Endodermal cell (in vitro differentiated cells): ENCODE measurements at regions not wholly inside any gene's neighbourhood (a gene's known extent, or its start where the extent isn't known, plus 50 kb on each side); places are given as distances from the start of the nearest gene placed in this dataset.

Source experiments
- DNase-seq: peaks from one replicate; pipeline ENCODE4 v3.0.0-alpha.2; 2017
- H3K27ac ChIP-seq: 2 replicates; pipeline ENCODE4 v1.5.1; 2013; ENCODE audit warnings: mild to moderate bottlenecking, low read depth, low read length, moderate library complexity
- H3K27me3 ChIP-seq: 2 replicates; pipeline ENCODE4 v1.6.1; 2013; ENCODE audit warnings: mild to moderate bottlenecking, low read length, moderate library complexity; ENCODE audit not compliant: insufficient read depth, control insufficient read depth, poor library complexity, severe bottlenecking
- H3K36me3 ChIP-seq: 2 replicates; pipeline ENCODE4 v1.7.0; 2013; ENCODE audit warnings: mild to moderate bottlenecking, low read length, moderate library complexity; ENCODE audit not compliant: control insufficient read depth, insufficient read depth
- H3K4me1 ChIP-seq: one replicate; pipeline ENCODE4 v1.7.0; 2013; ENCODE audit warnings: low read length; ENCODE audit not compliant: control insufficient read depth, insufficient read depth
- H3K4me3 ChIP-seq: 2 replicates; pipeline ENCODE4 v1.5.1; 2013; ENCODE audit warnings: mild to moderate bottlenecking, low read length, moderate library complexity
- H3K9ac ChIP-seq: 2 replicates; pipeline ENCODE4 v1.6.1; 2013; ENCODE audit warnings: mild to moderate bottlenecking, low read length, moderate library complexity; ENCODE audit not compliant: poor library complexity, severe bottlenecking; ENCODE audit errors: extremely low read depth
- H3K9me3 ChIP-seq: 2 replicates; pipeline ENCODE4 v1.6.1; 2013; ENCODE audit warnings: mild to moderate bottlenecking, low read length, moderate library complexity; ENCODE audit not compliant: control insufficient read depth
- H3K27ac Mint-ChIP-seq: 2 replicates; pipeline ENCODE4 v1.8.0; 2020; ENCODE audit warnings: mixed read lengths
- H3K27me3 Mint-ChIP-seq: 2 replicates; pipeline ENCODE4 v1.8.0; 2021; ENCODE audit warnings: mild to moderate bottlenecking, mixed read lengths; ENCODE audit not compliant: insufficient read depth
- H3K36me3 Mint-ChIP-seq: 2 replicates; pipeline ENCODE4 v1.8.0; 2020; ENCODE audit warnings: low read depth, mixed read lengths
- H3K4me1 Mint-ChIP-seq: 2 replicates; pipeline ENCODE4 v1.8.0; 2020; ENCODE audit warnings: mixed read lengths
- H3K4me3 Mint-ChIP-seq: 2 replicates; pipeline ENCODE4 v1.8.0; 2020; ENCODE audit warnings: mild to moderate bottlenecking, moderate library complexity, mixed read lengths
- H3K9me3 Mint-ChIP-seq: 2 replicates; pipeline ENCODE4 v1.8.0; 2020; ENCODE audit warnings: mild to moderate bottlenecking, mixed read lengths
- WGBS, 2 experiments: methylation state at CpG; one replicate each; pipeline versions ENCODE4 v1.1.5 to v1.1.7; 2013; ENCODE audit warnings: missing lambda C conversion rate in 2 of 2, mixed read lengths in 1 of 2; ENCODE audit not compliant: insufficient coverage in 1 of 2, insufficient read length in 1 of 2; 5-methylcytosine and 5-hydroxymethylcytosine counted together
- TF ChIP-seq, protein P1 (sequence below): fragments of 200-600 bp; sonication (generic); conservative IDR thresholded peaks from 2 replicates; pipeline ENCODE4 v1.5.0; 2021; ENCODE audit warnings: antibody characterized with exemption, mild to moderate bottlenecking

DNA sequence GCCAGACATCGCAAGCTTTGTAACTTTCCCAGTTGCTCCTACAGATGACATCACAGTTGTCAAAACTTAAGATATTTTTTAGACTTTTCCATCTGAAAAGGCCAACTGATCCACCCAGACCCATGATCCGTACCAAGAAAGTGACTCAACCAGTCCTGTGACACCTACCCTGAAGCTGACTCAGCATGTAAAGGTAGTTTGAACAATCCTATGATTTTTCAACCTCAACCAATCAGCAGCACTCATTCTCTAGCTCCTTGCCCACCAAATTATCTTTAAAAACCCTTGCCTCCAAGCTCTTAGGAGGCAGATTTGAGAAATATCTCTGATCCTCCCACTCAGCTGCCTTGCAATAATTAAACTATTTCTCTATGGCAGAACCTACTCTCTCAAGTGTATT is 1686.7 kb upstream of the LRRTM1 start:
- WGBS, 2 experiments: 92 to 97% methylated on average over 2 of the region's 2 CpGs
- TF ChIP-seq, protein P1, sequence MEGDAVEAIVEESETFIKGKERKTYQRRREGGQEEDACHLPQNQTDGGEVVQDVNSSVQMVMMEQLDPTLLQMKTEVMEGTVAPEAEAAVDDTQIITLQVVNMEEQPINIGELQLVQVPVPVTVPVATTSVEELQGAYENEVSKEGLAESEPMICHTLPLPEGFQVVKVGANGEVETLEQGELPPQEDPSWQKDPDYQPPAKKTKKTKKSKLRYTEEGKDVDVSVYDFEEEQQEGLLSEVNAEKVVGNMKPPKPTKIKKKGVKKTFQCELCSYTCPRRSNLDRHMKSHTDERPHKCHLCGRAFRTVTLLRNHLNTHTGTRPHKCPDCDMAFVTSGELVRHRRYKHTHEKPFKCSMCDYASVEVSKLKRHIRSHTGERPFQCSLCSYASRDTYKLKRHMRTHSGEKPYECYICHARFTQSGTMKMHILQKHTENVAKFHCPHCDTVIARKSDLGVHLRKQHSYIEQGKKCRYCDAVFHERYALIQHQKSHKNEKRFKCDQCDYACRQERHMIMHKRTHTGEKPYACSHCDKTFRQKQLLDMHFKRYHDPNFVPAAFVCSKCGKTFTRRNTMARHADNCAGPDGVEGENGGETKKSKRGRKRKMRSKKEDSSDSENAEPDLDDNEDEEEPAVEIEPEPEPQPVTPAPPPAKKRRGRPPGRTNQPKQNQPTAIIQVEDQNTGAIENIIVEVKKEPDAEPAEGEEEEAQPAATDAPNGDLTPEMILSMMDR: no peak
- no peak for DNase-seq

DNA sequence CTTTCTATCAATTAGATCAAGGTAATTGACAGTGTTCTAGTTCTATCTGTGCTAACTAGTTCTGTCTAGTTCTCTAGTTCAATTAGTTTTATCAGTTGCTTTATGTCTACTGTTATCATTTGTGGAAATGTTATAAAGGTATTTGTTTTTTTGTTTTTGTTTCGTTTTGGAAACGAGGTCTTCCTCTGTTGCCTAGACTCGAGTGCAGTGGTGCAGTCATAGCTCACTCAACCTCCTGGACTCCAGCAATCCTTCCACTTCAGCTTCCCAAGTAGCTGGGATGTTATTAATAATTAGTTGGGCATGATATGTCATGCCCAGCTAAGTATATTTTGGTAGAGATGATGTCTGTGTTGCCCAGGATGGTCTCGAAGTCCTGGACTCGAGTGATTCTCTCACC is 1682.8 kb upstream of the LRRTM1 start:
- Histone ChIP-seq H3K36me3 (peaks cover 57% of the 10 kb centered on the region), H3K9ac (no peak overlapping the region), H3K4me3 (no peak overlapping the region), H3K27me3 (no peaks in the 10 kb centered on the region), H3K27ac (no peak overlapping the region), H3K4me1 (no peaks in the 10 kb centered on the region), H3K9me3 (peaks cover 49% of the 10 kb centered on the region)
- no peak for DNase-seq
- H3K27me3 Mint-ChIP-seq: no peaks in the 10 kb centered on the region
- H3K4me3 Mint-ChIP-seq: no peak overlapping the region
- no peaks in the 10 kb centered on the region for H3K4me1 Mint-ChIP-seq
- H3K27ac Mint-ChIP-seq: no peak overlapping the region
- 99% methylated on average over 5 of the region's 5 CpGs; no CpG with 5 or more reads in 1 of the 2 experiments for WGBS, 2 experiments
- peaks cover 25% of the 10 kb centered on the region for H3K9me3 Mint-ChIP-seq
- TF ChIP-seq, protein P1: no peak
- peaks cover 74% of the 10 kb centered on the region for H3K36me3 Mint-ChIP-seq

More for the DNA sequence above, 1686.7 kb upstream of the LRRTM1 start:
- H3K27me3 ChIP-seq: no peaks in the 10 kb centered on the region
- peaks cover 65% of the 10 kb centered on the region for H3K36me3 ChIP-seq
- Mint-ChIP-seq H3K9me3 (peaks cover 26% of the 10 kb centered on the region), H3K27ac (no peak overlapping the region), H3K4me3 (no peak overlapping the region), H3K36me3 (peaks cover 65% of the 10 kb centered on the region), H3K4me1 (no peaks in the 10 kb centered on the region), H3K27me3 (no peaks in the 10 kb centered on the region)
- no peak overlapping the region for H3K27ac ChIP-seq
- H3K4me3 ChIP-seq: peak overlapping the region; percentile 2
- H3K9me3 ChIP-seq: peaks cover 63% of the 10 kb centered on the region
- H3K9ac ChIP-seq: no peak overlapping the region
- no peaks in the 10 kb centered on the region for H3K4me1 ChIP-seq

DNA sequence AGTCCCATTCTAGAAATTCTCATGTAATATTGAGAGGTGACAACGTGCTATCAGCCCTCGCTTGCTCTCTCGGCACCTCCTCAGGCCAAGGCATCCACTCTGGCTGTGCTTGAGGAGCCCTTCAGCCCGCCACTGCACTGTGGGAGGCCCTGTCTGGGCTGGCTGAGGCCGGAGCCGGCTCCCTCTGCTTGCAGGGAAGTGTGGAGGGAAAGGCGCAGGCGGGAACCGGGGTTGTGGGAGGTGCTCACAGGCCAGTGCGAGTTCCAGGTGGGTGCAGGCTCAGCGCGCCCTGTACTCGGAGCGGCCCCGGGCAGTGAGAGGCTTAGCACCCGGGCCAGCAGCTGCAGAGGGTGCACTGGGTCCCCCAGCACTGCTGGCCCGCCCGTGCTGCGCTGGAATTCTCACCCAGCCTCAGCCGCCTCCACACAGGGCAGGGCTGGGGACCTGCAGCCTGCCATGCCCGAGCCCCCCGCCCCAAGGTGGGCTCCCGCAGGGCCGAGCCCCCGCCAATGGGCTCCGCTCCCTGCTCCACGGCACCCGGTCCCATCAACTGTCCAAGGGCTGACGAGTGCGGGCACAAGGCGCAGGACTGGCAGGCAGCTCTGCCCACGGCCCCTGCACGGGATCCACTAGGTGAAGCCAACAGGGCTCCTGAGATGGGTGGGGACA is 1680.6 kb upstream of the LRRTM1 start:
- H3K36me3 ChIP-seq: peaks cover 64% of the 10 kb centered on the region
- Mint-ChIP-seq H3K27me3 (no peaks in the 10 kb centered on the region), H3K4me1 (no peaks in the 10 kb centered on the region), H3K27ac (no peak overlapping the region), H3K36me3 (peaks cover 82% of the 10 kb centered on the region), H3K4me3 (no peak overlapping the region), H3K9me3 (peaks cover 13% of the 10 kb centered on the region)
- TF ChIP-seq, protein P1: no peak
- H3K9ac ChIP-seq: no peak overlapping the region
- peaks cover 32% of the 10 kb centered on the region for H3K9me3 ChIP-seq
- no peaks in the 10 kb centered on the region for H3K27me3 ChIP-seq
- peak; percentile 47 for DNase-seq
- no peak overlapping the region for H3K27ac ChIP-seq
- H3K4me1 ChIP-seq: no peaks in the 10 kb centered on the region
- WGBS, 2 experiments: 81 to 96% methylated on average over 5 to 33 of the region's 33 CpGs
- no peak overlapping the region for H3K4me3 ChIP-seq
